ENCODE measurements at regions not wholly inside any gene's neighbourhood (a gene's known extent, or its start where the extent isn't known, plus 50 kb on each side); places are given as distances from the start of the nearest gene placed in this dataset.

DNA sequence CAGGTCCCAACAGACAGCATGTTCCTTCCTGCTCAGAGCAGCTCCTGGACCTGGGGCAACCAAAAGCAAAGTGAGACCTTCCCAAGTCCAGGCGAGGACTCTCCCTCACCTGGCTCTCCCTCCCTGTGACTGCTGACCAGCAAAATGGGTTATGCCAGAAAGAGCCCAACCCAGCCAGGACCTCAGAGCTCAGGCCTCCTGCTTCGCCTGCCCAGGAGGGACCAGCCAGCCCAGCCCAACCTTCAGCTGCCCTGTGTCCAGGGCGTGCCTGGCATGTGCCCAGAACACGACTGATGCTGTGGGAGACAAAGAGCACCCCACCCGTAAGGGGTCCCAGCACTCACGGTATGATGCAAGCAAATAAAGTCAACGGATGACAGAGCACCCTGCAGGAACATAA, 74.0 kb upstream of the CST7 start:
- DNase-seq, result no peak

DNA sequence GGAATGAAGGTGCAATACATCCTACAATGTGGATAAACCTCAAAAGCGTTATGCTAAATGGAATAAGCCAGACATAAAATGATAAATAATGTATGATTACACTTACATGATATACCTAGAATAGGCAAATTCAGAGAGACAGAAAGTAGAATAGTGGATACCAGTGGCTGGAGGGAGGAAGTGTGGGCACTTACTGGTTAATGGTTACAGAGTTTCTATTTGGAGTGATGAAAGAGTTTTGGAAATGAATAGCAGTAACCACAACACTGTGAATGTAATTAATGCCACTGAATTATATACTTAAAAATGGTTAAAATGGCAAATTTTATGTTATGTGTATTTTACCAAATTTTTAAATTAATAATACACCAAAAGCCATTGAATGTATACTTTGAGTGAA, 71.4 kb upstream of the CST7 start:
- DNase-seq, result no peak

DNA sequence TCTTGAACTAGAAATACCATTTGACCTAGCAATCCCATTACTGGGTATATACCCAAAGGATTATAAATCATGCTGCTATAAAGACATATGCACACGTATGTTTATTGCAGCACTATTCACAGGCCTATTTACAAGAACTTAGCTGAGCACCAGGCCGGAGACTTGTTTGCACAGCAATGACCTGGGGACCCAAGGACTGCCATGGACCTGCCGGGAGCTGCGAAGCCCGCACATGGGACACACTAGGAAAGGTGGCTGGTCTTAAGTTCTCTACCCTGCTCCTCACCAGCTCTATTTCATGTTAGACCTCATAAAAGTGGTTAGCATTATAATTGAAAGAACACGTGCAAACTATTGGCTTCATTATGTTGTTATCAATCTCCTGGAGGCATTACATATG, 70.4 kb upstream of the CST7 start:
- no peak for DNase-seq

DNA sequence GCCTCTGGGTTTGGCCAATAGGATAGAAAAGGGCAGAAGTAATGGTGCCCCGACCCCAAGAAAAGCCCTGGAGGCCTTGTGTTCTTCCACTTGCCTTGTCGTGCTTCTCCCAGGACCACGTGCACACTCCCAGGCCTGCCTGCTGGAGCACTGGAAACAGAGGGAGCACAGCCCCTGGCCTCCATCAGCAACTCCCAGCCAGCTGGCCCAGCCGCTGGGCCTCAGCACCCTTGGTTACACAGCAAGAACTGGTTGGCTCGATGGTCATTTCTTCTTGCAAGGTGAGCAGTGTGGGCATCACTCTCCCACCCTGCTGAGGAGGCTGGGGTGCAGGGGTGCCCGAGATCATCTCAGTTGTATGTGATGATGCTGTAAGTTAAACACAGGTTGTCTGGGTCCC, 69.2 kb upstream of the CST7 start:
- DNase-seq, result no peak

DNA sequence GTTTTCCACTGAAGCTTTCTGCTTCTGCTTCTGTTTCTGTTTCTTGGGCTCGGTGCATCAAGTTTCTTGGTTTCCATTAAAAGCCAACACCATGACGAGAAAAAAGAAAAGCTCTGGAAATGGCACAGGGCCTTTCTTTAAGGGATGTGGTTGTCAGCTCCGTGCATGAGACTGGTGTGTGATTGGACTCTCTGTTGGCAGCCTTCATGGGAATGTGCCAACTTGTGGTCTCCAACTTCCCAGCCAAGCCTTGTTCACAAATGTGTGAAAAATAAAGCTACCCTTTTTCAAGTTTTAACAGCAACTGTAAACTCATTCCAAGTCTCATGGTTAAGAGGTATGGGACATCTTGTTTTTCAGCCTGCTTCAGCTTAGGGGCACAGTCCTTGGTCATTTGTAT, 68.7 kb upstream of the CST7 start:
- no peak for DNase-seq

GRCh38 chr20:24890286-24890685, 58.8 kb upstream of the CST7 start:
- no peak for DNase-seq

GRCh38 chr20:24891546-24892393, 57.3 kb upstream of the CST7 start:
- DNase-seq, result peak; percentile 33

DNA sequence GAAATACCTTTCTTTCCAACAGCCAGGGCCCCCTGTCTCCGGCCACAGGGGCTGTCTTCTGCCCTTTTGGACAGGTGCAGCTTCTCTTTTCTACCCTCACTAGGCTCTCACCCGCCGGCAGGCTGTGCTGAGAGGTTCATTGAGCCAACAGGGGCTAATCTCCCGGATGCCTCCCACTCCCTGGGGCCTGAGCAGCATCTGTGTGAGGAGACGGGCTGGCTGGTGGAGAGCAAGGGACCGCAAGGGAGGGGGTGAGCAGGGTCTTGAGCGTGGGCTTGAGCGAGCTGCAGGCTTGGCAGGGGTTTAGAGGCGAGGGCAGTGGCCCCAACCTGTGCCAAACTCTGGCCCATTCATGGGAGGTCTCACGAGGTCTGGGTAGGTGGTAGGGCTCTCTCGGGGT, 56.5 kb upstream of the CST7 start:
- no peak for DNase-seq

DNA sequence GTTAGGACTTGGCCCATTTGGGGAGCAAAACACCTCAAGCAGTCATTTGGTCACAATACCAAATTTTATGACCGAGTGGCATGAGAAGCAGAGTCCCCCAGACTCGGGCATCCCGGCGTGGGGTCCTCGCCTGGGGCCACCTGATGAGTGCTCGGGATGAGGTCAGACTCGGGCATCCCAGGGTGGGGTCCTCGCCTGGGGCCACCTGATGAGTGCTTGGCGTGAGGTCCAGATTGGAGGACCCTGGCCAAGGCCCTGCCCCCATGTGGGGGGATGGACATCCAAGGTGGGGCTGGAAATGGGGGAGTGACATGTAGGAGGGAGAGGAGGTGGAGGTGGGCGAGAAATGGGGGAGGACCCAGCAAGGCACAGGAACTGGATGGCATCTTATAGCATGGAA, 56.1 kb upstream of the CST7 start:
- DNase-seq, result no peak

- no peak for DNase-seq
Observed at GRCh38 chr20:24894488-24894887, 54.6 kb upstream of the CST7 start.

- DNase-seq, result no peak
Observed at GRCh38 chr20:24894967-24895366, 54.1 kb upstream of the CST7 start.

DNA sequence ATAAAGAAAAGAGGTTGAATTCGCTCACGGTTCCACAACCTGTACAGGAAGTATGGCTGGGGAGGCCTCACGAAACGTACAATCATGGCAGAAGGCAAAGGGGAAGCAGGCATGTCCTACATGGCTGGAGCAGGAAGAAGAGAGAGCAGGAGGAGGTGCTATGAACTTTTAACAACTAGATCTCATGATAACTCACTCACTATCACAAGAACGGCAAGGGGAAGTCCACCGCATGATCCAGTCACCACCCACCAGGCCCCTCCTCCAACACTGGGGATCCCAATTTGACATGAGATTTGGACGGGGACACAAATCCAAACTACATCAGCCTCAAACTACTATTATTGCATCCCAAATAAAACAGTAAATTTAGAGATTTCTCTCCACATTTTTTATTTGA, 53.6 kb upstream of the CST7 start:
- DNase-seq, result no peak

DNA sequence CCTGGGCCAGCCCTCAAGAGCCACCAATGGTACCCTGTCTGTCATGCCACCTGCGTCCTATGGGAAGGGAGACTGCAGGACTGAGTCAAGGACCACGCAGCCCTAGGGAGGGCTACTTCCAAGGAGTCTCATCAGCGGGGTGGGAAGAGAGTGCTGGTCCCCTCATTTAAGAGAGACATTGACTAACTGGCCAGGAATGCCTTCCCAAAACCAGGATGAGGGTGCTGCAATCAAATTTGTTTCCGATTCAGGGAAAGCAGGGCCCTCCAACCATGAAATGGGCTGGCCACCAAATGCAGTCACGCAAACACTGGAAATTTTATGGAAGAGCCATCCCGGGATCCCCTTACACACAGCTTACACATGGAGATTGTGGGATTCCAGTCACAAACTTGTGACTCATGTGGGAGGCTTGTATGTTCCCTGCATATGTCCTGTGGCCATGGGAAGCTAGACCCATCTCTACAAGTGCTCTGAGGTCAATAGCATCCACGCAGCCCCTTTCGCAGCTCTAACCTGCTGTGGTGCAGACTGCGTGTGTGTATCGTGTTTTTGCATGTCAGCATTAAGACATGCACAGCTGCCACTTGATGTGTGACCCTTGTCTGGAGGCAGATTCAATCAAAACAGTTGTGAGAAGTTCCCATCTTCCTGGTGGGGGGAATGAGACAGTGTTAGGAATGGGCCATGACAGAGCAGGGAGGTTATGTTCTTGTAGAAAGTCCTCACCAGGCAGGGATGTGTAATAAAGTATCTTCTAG, 53.0 kb upstream of the CST7 start:
- no peak for DNase-seq

GRCh38 chr20:24896984-24897383, 52.1 kb upstream of the CST7 start:
- DNase-seq, result no peak

GRCh38 chr20:24897974-24898373, 51.1 kb upstream of the CST7 start:
- DNase-seq, result no peak

GRCh38 chr20:24899153-24899552, 49.9 kb upstream of the CST7 start:
- no peak for DNase-seq

All from eye (tissue), 1 donor.